IMR-90 (cell line): ENCODE measurements at regions not wholly inside any gene's neighbourhood (a gene's known extent, or its start where the extent isn't known, plus 50 kb on each side); places are given as distances from the start of the nearest gene placed in this dataset.

Experiments
- BHLHE40 ChIP-seq: fragments of 150-350 bp; IDR thresholded peaks from 2 replicates; pipeline ENCODE4 v1.6.1; 2016; ENCODE audit warnings: mild to moderate bottlenecking, low read depth, low read length
- CEBPB ChIP-seq: IDR thresholded peaks from 2 replicates; pipeline ENCODE4 v1.6.1; 2012; ENCODE audit warnings: low read depth, low read length, improper control_type of control experiment
- CHD1 ChIP-seq: IDR thresholded peaks from 2 replicates; pipeline ENCODE4 v1.6.1; 2012; ENCODE audit warnings: low read depth, low read length, improper control_type of control experiment
- CTCF ChIP-seq: conservative IDR thresholded peaks from 2 replicates; pipeline ENCODE4 v1.5.1; 2012; ENCODE audit warnings: mild to moderate bottlenecking, low read depth, low read length, improper control_type of control experiment
- FOS ChIP-seq: fragments of 150-350 bp; IDR thresholded peaks from 2 replicates; pipeline ENCODE4 v1.6.1; 2016; ENCODE audit warnings: low read depth, low read length
- MAFK ChIP-seq: IDR thresholded peaks from 2 replicates; pipeline ENCODE4 v1.6.1; 2012; ENCODE audit warnings: low read depth, low read length, improper control_type of control experiment
- MXI1 ChIP-seq: IDR thresholded peaks from 2 replicates; pipeline ENCODE4 v1.6.1; 2012; ENCODE audit warnings: low read depth, mild to moderate bottlenecking, low read length, moderate library complexity, borderline replicate concordance
- POLR2A ChIP-seq: IDR thresholded peaks from 2 replicates; pipeline ENCODE4 v1.6.1; 2012; ENCODE audit warnings: mild to moderate bottlenecking, low read depth, low read length
- RAD21 ChIP-seq: IDR thresholded peaks from 2 replicates; pipeline ENCODE4 v1.6.1; 2012; ENCODE audit warnings: low read length, improper control_type of control experiment
- RCOR1 ChIP-seq: IDR thresholded peaks from 2 replicates; pipeline ENCODE4 v1.6.1; 2012; ENCODE audit warnings: mild to moderate bottlenecking, low read length, improper control_type of control experiment; ENCODE audit not compliant: insufficient replicate concordance
- RFX5 ChIP-seq: IDR thresholded peaks from 2 replicates; pipeline ENCODE4 v1.8.0; 2012; ENCODE audit warnings: low read depth, mild to moderate bottlenecking, low read length, moderate library complexity
- SMC3 ChIP-seq: fragments of 150-350 bp; IDR thresholded peaks from 2 replicates; pipeline ENCODE4 v1.6.1; 2016; ENCODE audit warnings: low read depth, mild to moderate bottlenecking, antibody characterized with exemption, low read length, moderate library complexity
- USF2 ChIP-seq: fragments of 150-350 bp; IDR thresholded peaks from 2 replicates; pipeline ENCODE4 v1.6.1; 2017; ENCODE audit warnings: mild to moderate bottlenecking, antibody characterized with exemption, low read length, low read depth
- TF ChIP-seq, protein P1 (sequence below): fragments of 150-350 bp; IDR thresholded peaks from 2 replicates; pipeline ENCODE4 v1.6.1; 2016; ENCODE audit warnings: low read depth, mild to moderate bottlenecking, low read length, moderate library complexity, borderline replicate concordance

DNA sequence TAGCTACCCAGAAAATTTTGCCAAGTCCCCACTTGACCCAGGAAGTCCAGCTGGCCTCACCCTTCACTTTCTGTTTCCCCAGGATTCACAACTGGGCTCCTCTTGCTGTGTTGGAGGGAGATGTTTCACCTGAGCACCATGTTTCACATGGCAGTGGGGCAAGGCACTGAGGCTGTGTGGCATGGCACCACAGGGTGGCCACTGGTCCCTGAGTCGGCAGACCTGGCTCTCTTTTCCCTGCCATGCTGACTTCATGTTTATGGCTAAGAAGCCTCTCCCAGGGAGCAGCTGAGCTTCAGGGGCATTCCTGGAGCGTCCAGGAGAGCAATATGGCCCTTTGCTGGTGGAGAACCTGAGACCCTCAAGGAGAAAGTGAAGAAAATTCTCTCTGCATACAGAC lies 266.9 kb downstream of the RPS24 start:
- TF ChIP-seq RCOR1: no peak
- TF ChIP-seq CTCF: no peak
- TF ChIP-seq POLR2A: no peak
- TF ChIP-seq SMC3: no peak
- TF ChIP-seq, protein P1, sequence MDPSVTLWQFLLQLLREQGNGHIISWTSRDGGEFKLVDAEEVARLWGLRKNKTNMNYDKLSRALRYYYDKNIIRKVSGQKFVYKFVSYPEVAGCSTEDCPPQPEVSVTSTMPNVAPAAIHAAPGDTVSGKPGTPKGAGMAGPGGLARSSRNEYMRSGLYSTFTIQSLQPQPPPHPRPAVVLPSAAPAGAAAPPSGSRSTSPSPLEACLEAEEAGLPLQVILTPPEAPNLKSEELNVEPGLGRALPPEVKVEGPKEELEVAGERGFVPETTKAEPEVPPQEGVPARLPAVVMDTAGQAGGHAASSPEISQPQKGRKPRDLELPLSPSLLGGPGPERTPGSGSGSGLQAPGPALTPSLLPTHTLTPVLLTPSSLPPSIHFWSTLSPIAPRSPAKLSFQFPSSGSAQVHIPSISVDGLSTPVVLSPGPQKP: no peak
- TF ChIP-seq MXI1: no peak
- TF ChIP-seq BHLHE40: no peak
- no peak for TF ChIP-seq USF2
- no peak for TF ChIP-seq FOS
- TF ChIP-seq RFX5: no peak
- no peak for TF ChIP-seq CEBPB
- TF ChIP-seq MAFK: no peak
- no peak for TF ChIP-seq RAD21
- TF ChIP-seq CHD1: no peak
